ENCODE measurements at regions not wholly inside any gene's neighbourhood (a gene's known extent, or its start where the extent isn't known, plus 50 kb on each side); places are given as distances from the start of the nearest gene placed in this dataset.
A peak's percentile ranks its signal among the peaks of the same experiment; 100 is the strongest.
"Not testable (repeated sequence)": the region's sequence is repeated elsewhere in the genome, so short reads cannot be mapped to it uniquely, and the experiment has no call there.

DNA sequence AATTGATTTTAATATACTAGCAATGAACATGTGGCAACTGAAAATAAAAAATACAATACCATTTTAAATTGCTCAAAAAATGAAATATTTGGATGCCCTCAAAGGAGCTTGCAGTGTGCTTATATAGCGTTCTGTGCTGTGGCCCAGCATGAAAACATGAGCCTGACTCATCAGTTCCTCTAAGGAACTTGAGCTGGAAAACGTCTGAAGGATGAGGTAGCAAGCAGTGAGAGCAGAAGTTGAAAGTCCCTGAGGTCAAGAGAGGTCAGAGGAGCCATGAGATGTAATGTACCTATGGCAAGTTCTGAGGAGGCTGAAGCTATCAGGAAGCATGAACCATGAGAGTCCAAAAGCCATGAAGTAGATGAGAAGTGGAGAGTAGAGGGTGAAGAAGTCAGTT lies 59.7 kb downstream of the HMGB3 start:
- DNase-seq = no peak

DNA sequence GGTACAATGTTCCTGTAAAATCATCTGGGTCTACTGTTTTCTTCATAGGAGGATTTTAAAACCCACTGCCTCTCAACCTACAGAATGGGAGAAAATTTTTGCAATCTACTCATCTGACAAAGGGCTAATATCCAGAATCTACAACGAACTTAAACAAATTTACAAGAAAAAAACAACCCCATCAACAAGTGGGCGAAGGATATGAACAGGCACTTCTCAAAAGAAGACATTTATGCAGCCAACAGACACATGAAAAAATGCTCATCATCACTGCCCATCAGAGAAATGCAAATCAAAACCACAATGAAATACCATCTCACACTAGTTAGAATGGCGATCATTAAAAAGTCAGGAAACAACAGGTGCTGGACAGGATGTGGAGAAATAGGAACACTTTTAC lies 83.2 kb downstream of the HMGB3 start:
- not testable (repeated sequence) for DNase-seq

DNA sequence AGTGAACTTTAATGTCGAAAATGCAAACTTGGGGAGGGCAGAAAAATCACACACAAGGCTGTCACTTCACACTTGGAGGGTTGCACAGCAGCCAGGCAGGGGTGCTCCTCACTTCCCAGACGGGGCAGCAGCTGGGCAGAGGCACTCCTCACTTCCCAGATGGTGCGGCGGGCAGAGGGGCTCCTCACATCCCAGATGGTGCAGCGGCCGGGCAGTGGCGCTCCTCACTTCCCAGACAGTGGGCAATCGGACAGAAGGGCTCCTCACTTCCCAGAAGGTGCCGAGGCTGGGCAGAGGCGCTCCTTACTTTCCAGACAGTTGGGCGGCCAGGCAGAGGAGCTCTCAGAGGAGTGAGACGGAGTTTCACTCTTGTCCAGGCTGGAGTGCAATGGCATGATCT lies 90.6 kb downstream of the HMGB3 start:
- no peak for DNase-seq

DNA sequence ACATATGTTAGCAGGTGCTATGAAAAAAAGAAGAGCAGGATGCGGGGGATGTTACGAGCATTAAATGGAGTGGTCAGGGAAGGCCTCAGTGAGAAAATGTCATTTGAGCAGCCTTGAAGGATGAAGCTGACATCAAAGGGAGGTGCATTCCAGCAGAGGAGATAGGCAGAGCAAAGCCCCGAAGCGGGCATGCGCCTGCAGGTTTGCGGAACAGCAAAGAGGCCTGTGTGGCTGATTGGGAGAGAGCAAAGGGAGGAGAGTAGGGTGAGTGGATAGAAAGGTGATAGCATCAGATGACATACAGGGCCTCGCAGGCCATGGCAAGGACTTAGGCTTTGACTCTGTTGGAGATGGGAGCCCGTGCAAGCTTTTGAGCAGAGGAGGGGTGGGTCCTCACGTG lies 95.4 kb upstream of the GPR50 start:
- no peak for DNase-seq

- peak; percentile 19 for DNase-seq
Measured at GRCh38 chrX:151082077-151082948, 94.1 kb upstream of the GPR50 start.

DNA sequence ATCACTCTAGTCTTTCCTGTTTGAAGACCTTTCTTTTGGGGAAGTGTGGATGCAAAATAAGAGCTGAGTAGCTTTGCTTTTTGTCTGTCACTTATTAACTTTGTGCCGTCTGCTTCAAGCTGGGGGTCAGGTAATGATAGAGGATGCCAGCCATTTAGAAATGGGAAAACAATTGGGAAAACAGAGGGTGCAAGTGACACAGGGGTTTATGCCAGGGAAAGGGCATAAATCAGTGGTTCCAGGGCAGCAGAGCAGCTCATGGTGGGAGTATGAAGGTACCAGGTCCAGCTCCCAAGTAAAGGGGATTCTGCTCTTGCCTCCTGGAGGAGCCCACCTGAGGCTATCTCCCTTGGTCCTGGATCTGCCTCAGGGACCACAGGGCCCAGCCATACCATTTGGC lies 91.9 kb upstream of the GPR50 start:
- no peak for DNase-seq

DNA sequence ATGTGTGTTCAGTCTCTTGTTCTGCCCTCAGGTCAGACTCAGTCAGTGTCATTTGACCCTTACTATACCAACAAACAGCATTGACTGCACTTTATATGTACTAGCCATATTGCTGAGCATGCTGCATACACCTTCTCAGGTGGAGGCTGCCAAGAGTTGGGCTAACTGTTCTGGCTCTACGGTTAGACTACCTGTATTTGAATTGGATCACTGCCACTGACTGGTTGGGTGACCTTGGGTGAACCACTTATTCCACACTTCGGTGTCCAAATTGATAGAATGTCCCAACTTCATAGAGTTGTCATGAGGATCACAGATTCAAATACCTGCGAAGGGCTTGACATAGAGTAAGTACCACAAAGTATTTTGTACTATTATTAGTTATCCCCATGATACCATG lies 91.2 kb upstream of the GPR50 start:
- DNase-seq = no peak

DNA sequence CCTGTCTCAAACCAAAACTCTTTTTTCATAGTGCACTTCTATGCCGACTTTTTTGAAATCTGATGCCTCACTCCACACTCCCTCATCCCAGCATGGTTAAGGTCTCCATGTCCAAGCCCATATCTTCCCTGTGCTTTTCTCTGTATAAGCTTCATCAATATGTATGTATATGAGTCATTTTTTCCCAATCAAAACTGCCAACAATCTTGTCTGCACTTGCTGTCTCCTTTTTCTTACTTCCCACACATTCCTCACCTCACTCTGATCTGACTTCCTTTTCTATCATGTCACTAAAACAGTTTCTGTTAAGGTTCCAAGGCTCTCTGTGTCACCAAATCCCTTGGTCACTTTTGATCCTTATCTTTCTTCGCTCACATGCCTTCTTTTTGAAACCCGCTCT lies 88.2 kb upstream of the GPR50 start:
- DNase-seq = no peak

GRCh38 chrX:151099001-151099400 lies 77.4 kb upstream of the GPR50 start:
- DNase-seq = no peak

DNA sequence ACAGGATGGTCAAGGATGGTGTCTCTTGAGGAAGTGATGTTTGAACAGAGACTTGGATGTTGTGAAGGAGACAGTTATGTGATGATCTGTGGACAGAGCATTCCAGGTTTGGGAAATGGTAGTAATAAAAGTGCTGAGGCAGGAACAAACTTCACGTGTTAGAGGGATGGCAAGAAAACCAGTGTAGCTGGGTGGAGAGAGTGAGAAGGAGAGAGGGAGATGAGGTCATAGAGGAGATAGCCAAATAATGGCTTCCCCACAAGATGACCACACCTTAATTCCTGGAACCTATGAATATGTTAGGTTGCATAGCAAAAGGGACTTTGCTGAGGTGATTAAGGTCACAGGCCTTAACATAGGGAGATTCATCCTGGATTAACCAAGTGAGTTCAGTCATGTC lies 75.6 kb upstream of the GPR50 start:
- DNase-seq = no peak

DNA sequence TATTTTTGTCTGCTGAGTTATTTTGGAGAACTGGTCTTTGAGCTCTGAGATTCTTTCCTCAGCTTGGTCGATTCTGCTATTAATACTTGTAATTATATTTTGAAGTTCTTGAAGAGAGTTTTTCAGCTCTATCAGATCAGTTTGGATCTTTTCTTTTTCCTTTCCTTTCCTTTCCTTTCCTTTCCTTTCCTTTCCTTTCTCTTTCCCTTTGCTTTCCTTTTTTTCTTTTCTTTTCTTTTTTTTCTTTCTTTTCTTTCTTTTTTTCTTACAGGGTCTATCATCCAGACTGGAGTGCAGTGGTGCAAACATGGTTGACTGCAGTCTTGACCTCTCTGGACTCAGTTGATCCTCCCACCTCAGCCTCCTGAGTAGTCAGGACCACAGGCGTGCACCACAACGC lies 63.2 kb upstream of the GPR50 start:
- not testable (repeated sequence) for DNase-seq

Measured in activated T-cell treated with anti-CD3 and anti-CD28 coated beads for 4 hours (primary cell).